HG03565 (cell line): ENCODE measurements at regions not wholly inside any gene's neighbourhood (a gene's known extent, or its start where the extent isn't known, plus 50 kb on each side); places are given as distances from the start of the nearest gene placed in this dataset.
"Not testable (repeated sequence)": the region's sequence is repeated elsewhere in the genome, so short reads cannot be mapped to it uniquely, and the experiment has no call there.

Experiments
- ATAC-seq: cut with Tn5 transposase; IDR thresholded peaks from one replicate; pipeline ENCODE4 v1.9.1; 2021; ENCODE audit warnings: mild to moderate bottlenecking, moderate library complexity; ENCODE audit not compliant: unreplicated experiment

DNA sequence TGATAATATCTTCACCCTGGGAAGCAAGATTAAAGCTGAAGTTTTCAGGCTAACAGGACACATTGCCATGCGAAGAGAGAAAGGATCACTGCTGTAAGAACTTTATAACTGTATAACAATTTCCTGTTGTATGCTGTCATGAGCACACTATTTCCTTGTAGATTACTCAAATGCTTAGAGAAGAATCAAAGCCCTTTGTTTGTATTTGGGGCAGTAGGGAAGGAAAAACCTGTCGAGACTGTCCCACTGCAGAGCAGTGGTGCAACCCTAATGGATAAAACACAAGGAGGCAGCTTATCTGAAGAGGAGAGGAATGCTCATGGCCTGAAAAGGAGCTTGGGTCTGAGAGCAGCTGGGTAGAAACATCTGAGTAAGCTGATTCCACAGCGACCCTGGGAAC, 327.7 kb upstream of the NPSR1 start:
- ATAC-seq: no peak

DNA sequence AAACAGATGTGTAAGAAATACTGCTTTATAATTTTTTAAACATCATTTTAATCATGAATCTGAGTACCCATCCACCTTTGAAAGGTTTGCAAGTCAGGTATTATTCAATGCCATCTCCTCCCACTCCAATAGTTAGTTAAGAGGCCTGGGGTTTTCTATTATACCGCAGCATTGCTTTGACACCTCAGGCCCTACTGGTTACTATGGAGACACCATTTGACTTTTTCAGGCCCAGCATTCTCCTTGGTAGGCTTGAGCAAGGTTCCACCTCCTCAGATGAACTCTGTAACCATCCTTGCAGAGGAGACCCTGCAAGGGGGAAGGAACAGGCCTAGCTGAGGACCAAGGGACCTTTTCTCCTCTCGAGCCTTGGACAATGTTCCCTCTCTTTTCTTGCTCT, 326.9 kb upstream of the NPSR1 start:
- ATAC-seq: no peak

DNA sequence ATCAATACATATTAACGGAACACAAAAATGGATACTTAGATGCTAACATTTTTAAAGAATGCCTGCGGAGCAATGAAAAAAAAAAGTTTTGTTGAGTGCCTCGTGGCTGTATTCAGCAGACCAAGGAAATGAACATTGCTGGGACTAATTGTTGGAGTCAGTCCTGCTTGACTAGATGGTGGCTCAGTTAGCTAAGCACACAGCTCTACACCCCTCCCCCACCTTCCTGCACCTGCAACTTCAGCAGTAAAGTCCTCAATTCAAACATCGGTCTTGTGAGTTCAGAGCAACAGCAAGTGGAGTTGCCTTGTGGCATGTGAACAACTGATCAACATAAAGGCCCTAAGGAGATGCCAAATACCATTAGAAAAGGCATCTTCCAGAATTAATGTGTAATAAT, 326.0 kb upstream of the NPSR1 start:
- no peak for ATAC-seq

DNA sequence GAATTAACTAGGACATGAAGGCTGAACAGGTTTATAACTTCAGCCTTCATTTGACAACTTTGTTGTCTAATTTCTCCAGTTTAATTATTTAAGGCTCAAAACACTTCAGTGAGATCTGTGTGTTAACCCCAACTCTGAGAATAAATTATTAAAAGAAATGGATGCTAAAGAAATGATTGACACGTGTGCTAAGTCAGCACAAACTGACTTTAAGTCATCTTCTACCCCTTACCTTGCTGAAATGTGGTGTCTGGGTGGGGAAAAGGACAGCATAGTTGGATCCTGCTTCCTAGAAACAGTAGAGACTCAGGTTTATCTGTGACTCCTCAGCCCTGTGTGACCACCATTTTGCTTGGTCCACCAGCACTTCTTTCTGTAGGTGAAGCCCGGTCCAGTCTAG, 324.8 kb upstream of the NPSR1 start:
- ATAC-seq: no peak

DNA sequence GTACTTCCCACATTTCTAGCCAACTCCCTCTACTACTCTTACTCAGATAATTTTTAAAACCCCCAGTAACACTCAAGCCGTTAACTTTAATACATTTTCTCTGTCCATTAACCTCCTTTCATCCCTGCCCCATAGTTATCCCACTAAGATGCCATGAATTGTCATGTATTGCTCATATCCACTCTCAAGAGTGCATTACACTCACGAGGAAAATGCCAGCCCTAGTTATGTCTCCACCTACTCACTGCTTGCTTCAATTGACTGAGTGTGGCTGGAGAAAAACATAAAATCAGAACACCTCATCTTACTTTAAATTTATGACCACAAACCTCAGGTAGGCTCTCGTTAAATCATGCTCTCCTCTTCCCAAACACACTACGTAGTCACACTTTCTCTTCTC, 324.1 kb upstream of the NPSR1 start:
- no peak for ATAC-seq

DNA sequence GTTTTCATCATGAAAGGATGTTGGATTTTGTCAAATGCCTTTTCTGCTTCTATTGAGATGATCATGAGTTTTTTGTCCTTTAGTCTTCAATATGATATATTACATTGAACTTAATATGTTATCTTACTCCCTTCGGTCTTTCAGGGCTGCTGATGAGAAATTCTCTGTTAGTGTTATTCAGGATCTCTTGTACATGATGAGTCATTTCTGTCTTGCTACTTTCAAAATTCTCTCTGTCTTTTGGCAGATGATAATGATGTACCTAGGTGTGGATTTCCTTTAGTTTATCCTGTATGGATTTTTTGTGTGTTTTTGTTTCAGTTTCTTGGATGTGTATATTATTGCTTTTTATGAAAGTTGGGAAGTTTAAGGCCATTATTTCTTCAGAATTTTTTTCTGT, 320.9 kb upstream of the NPSR1 start:
- no peak for ATAC-seq

DNA sequence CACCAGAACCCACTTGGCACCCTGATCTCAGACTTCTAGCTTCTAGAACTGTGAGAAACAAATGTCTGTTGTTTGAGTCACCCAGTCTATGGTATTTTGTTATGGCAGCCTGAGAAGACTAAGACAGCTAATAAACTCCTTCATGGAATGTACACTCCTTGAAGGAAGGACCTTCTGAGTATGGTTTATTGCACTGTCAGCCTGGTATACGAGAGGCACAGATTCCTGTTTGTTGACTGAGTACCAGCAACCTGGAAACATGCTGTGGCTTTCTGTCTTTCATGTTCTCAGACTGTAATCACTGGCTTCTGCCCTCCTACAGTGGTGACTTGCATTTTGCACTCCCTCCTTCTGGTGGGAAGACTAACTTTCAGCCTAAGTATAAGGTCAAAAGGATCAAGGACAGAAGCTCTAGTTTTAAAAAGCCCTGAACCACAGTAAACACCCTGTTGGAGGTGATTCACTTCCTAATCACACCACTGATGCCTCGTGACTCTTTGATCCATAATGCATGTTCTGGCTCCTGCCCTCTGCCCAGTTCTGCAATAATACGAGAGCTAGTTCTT, 319.0 kb upstream of the NPSR1 start:
- no peak for ATAC-seq

DNA sequence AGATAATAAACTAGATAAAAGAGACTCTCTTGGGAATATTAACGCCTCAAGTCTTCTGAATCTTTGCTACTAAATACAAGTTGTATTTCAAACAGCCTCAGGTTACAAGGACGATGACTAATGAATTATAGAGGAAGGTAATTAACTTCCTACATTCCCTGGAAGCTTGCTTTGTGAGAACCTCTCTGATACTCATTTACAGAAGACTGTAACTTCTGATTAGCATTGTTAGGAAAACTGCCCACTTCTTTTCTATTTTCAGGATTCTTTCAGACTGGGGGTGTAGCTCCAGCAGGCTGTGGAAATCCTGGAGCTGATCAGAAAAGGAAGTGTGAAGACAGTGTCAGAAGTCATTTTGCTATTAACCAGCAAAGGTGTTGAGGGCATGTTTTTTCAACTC, 316.7 kb upstream of the NPSR1 start:
- no peak for ATAC-seq

DNA sequence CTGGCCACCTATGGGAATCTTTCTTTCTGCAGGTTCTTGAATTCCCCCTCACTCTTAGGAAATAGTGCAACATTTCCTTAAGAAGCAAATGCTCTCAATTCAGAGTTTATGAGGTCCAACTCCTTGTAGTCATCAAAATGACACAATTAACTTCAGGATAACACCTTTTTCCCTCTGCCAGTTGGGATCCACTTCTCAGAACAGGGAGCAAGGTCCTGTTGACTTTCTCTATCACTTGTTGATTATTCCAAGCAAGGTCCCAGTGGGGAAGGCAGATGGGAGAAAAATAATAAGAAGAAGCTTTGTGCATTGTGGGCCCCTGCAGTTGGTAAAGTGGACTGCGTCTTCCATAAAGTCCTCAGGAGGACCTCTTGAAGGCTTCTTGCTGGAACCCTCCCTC, 315.6 kb upstream of the NPSR1 start:
- no peak for ATAC-seq

DNA sequence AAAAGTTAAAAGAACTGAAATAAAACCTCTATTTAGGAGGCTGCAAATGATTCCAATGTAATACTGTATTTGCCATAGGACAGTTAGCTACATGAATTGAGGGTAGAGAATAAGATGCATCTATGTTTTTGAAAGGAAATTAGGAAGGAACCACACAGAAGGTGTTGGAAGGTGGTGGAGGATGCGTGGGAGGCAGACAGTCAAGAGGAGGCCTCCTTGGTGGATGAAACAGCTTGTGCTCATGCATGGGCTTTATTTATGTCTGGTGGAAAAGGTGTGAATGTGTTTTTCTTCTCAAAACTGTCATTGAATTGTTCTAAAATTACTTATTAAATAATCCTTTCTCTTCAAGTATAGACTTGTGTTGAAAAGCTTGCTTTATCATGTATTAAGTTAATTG, 314.4 kb upstream of the NPSR1 start:
- no peak for ATAC-seq

DNA sequence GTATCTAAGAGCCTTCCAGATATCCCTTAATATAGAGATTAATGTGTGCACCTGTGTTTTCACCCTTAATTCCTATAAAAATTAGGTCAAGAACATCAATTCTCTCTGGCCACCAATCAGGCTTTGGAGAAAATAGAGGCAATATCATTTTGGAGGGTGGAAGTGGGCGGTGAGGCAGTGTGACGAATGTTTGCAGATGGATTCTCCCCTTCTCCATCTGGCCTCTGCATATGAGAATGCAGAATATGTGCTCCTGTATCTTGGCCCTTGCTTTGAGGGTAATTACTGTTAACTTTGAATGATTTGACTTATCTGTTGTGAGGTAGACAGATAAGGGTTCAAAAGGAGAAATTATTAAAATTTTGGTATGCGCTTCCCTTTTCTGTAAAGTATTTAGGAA, 304.0 kb upstream of the NPSR1 start:
- ATAC-seq: no peak

DNA sequence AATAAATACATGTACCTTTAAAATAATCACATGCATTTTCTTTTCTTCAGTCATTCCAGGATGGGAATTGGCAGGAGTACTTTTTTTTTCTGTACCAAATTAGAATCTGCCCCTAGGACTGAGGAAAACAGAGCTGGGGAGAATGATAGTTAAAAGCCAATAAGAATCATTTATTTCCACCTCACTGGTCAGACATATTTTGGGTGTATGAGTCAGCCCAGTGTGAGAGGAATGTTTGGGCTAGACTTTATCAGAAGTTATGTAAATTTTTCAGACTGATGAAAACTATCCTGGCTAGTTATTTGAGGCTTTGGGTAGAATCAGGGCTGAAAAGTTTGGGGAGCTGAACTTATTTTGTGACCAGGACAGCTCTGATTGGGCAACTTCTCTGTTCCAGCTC, 303.1 kb upstream of the NPSR1 start:
- no peak for ATAC-seq

DNA sequence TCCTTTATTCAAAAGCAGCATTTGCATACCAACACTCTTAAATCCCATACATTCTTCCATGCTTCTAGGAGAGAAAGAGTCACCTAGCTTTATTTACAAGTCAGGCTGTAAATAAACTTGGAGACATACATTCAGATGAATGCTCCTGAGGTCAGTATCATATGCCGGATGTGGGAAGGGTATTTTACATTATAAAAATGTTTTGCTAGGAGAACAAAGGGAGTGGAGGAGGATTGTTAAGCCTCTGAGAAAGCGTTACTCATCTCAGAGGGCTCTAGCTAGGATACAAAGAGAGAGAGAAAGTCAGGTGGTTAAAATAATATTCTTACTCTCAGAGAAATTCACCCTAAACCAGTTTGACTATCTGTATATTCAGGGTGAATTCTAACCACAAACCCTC, 300.9 kb upstream of the NPSR1 start:
- ATAC-seq: no peak

DNA sequence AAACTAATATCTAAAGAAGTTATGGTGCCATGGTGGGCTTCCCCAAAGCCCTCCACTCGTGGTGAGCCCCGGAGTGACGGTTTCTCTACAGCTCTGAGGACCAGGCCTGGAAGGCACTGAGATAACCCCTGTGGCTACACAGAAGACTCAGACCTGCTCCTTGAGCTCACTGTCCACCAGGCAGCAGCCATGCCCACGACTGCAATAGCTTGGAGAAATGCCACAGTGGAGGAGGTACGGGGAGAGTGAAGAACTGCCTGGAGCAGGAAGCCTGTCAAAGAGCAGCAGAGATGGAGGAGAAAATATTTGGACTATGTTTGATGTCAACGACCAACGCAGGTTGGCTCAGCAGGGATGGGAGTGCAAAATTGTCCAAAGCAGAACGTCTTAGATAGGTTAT, 300.1 kb upstream of the NPSR1 start:
- no peak for ATAC-seq

DNA sequence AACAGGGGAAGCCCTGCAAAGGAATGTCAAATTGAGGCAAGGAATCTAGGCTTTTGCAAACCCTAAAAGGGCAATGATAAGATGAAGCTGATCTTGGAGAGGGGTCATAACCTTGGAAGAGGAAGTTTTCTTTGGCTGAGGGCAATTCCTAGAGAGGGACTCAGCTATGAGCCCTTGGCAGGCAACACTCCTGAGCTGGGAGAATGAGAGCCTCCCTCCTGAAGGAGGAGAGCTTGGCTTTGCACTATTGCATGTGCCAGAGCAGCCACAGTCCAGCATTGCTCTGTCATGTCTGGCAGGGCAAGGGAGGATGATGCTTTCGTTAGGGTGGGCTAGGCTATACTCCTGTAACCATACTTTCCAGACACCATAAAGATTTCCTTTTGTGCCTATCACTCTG, 299.4 kb upstream of the NPSR1 start:
- not testable (repeated sequence) for ATAC-seq

DNA sequence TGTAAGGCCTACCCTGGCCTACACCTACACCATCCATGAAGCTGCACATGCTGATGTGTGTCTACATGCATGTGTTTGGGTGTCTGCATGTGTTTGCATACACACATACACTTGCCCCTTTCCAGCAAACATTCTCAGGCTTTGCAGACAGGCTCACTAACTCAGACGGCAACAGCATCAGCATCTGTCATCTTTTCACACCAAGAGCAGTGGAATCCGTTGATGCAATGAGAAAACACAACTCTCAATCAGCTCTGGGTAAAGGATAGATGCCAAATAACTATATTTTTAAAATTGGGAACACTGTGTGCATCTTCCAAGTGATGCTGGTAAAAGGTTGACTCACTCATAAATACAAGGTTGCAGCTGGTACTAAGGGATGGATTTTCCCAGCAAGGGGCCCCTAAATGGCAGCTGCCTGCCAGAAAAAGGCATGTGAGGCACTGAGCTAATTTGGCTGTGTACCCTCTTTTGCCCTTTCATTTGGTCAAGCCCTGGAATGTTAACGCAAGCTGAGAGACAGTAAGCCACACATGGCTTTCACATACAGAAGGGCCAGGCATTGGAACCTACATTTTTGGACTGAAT, 296.3 kb upstream of the NPSR1 start:
- ATAC-seq: no peak

DNA sequence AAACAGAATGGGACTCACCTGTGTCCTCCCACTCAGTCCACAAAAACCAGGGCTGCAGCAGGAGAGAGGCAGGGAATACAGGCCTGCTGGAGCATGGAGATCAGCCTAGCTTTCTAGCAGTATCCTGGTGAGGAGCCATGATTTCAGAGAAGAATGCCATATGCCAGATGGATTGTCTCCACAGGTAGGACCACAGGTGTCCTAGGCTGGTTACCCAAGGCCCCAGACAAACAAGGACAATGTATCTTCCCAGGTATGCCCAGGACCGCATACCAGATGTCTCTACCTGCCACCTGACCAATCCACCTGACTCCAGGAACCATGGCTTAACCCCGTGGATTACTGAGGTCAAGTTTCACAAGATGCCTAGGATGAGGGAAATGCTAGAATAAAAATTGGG, 295.4 kb upstream of the NPSR1 start:
- ATAC-seq: no peak

DNA sequence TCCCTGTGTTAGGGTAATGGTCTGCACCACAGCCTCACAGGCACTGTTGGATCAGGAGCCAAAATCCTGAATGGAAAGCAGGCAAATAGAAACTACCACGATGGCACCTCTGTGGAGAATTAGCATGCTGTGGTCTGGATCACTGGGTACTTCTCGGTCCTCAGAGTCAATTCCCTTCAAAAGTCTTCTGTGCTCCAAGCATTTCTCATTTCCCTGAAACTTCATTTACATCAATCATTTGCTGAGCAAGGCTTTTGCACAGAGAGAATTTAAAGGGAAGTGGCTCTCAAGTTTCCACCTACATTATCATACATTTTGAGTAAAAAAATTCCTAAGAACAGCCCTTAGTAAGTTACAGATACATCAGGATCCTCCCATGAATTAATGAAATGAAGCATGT, 293.9 kb upstream of the NPSR1 start:
- no peak for ATAC-seq

DNA sequence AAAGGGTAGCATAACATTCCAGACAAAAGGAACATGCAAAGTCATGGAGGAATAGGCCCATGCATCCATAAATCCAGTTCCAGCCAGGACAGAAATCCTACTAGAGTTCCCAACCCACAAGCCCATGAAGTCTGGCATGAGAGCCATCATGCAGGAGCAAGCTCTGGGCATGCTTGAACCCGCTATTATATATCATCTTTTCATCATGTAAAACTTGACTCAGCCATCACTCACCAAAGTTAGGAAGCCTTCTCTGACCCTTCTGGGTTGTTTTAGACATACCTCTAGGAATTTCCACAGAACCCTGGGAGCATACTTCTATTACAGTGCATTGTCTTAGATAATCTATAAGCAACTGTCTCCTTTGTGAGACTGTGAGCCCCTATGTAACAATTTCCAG, 293.0 kb upstream of the NPSR1 start:
- no peak for ATAC-seq

DNA sequence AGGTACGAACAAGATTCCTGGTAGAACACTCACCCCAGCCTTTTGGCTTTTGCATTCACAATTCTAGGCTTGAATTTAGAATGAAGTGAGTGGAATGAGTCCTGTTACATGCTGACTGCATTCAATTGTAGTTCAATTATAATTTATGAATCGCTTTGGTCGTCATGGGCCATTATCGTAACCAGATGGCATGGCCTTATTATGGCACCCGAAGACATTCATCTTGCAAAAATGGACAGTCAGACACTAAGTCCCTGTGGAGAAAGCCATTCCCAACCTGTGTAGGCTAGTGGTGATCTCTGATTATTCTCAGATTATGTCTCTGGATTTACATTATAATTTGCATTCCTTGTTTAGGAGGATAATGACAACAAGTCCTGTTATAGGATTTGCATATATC, 292.4 kb upstream of the NPSR1 start:
- no peak for ATAC-seq

DNA sequence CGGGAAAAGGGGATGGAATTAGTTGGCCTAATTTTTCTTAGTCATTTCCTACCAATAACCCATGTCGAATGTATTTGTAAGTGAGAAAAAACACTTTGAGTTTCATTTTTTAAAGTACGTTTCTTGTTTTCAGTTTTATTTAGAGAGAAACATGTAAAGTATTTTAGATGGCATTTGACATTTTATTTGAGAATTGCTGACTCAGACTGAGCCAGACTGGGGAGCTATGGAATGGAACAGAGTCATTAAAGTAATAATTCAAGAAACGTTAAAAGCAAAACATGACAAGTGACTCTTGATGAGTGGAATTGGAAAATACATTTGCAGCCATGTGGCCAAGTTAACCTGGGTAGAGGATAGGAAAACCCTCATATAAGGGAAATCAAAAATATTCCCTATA, 286.1 kb upstream of the NPSR1 start:
- no peak for ATAC-seq

DNA sequence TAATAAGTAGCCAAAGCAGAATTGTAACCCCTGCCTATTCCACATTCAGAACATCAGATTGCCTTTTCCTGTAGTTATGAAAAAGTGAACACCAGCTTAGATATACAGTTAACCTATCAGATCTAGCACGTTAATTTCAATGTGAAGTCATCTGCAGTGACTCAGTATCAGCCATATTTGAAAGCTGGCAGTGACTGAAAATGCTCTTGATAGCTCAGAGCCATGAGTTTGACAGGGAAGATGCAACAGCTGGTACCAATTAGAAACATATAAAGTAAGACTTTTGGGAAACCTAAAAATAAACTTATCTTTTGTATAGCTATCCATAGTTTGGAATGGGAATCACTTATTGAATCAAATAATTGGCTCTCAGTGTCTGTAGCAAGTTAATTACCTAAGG, 284.1 kb upstream of the NPSR1 start:
- ATAC-seq: no peak

DNA sequence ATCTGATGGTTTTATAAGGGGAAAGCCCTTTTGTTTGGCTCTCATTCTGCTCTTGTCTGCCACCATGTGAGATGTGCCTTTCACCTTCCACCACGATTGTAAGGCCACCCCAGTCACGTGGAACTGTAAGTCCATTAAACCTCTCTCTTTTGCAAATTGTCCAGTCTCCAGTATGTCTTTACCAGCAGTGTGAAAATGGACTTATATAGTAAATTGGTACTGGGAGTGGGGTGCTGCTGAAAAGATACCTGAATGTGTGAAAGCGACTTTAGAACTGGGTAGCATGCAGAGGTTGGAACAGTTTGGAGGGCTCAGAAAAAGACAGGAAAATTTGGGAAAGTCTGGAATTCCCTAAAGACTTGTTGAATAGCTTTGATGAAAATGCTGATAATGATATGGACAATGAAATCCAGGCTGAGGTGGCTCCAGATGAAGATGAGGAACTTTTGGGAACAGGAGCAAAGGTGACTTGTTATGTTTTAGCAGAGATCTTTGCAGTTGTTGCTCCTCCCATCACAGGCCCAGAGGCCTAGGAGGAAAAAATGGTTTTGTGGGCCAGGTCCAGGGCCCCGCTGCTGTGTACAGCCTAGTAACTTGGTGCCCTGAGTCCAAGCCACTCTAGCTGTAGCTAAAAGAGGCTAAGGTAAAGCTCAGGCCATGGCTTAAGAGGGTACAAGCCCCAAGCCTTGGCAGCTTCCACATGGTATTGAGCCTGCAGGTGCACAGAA, 275.7 kb upstream of the NPSR1 start:
- ATAC-seq: no peak
